Activated CD8-positive, alpha-beta T cell treated with anti-CD3 and anti-CD28 coated beads for 36 hours (primary cell): ENCODE measurements at regions not wholly inside any gene's neighbourhood (a gene's known extent, or its start where the extent isn't known, plus 50 kb on each side); places are given as distances from the start of the nearest gene placed in this dataset.

Experiments used
- ATAC-seq: fragments of 200-7000 bp; cut with Tn5 transposase; one replicate; pipeline ENCODE4 v1.10.0; 2021; ENCODE audit warnings: mild to moderate bottlenecking, moderate library complexity
- CTCF ChIA-PET: fragments of 350-600 bp; sonication (Branson Sonifier 250); formaldehyde crosslinking; loops from one replicate; lab custom pipeline; 2021; ENCODE audit warnings: antibody characterized with exemption; lab: Charles Lee
- POLR2A ChIA-PET: fragments of 350-600 bp; sonication (Branson Sonifier 250); formaldehyde crosslinking; loops from one replicate; lab custom pipeline; 2021; ENCODE audit warnings: antibody characterized with exemption; lab: Charles Lee
- DNase-seq: peaks from one replicate; pipeline ENCODE4 v3.0.0-alpha.2; 2020
- H3K27ac Mint-ChIP-seq: one replicate; pipeline ENCODE4 v1.8.0; 2021; ENCODE audit warnings: mild to moderate bottlenecking, mixed read lengths
- H3K27me3 Mint-ChIP-seq: one replicate; pipeline ENCODE4 v1.8.0; 2021; ENCODE audit warnings: mixed read lengths
- H3K36me3 Mint-ChIP-seq: one replicate; pipeline ENCODE4 v1.8.0; 2021; ENCODE audit warnings: low read depth, mixed read lengths
- H3K4me1 Mint-ChIP-seq: one replicate; pipeline ENCODE4 v1.8.0; 2021; ENCODE audit warnings: low read depth, mixed read lengths
- H3K4me3 Mint-ChIP-seq: one replicate; pipeline ENCODE4 v1.8.0; 2021; ENCODE audit warnings: mild to moderate bottlenecking, moderate library complexity, mixed read lengths
- H3K9me3 Mint-ChIP-seq: one replicate; pipeline ENCODE4 v1.8.0; 2021; ENCODE audit warnings: mixed read lengths
- intact Hi-C: fragments of 100-400 bp; cut with micrococcal nuclease; formaldehyde crosslinking; loops from one replicate; pipeline ENCODE4 v1.10.0; 2022
- TF ChIP-seq, protein P1 (sequence below): fragments of 200-600 bp; IDR thresholded peaks from one replicate; pipeline ENCODE4 v1.8.0; 2022; ENCODE audit warnings: antibody characterized with exemption, mild to moderate bottlenecking

- ChIA-PET POLR2A (interaction anchor here (0.7 kb wide), 1 partner anchor 378 kb away, joined by 3 read pairs; no protein-coding TSS in a partner anchor), CTCF (interaction anchor here (1.0 kb wide), 1 partner anchor 151 kb away, joined by 3 read pairs; no protein-coding TSS in a partner anchor)
- TF ChIP-seq, protein P1, sequence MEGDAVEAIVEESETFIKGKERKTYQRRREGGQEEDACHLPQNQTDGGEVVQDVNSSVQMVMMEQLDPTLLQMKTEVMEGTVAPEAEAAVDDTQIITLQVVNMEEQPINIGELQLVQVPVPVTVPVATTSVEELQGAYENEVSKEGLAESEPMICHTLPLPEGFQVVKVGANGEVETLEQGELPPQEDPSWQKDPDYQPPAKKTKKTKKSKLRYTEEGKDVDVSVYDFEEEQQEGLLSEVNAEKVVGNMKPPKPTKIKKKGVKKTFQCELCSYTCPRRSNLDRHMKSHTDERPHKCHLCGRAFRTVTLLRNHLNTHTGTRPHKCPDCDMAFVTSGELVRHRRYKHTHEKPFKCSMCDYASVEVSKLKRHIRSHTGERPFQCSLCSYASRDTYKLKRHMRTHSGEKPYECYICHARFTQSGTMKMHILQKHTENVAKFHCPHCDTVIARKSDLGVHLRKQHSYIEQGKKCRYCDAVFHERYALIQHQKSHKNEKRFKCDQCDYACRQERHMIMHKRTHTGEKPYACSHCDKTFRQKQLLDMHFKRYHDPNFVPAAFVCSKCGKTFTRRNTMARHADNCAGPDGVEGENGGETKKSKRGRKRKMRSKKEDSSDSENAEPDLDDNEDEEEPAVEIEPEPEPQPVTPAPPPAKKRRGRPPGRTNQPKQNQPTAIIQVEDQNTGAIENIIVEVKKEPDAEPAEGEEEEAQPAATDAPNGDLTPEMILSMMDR, result no peak
- DNase-seq, result no peak
- H3K36me3 Mint-ChIP-seq, result no peaks in the 10 kb centered on the region
- ATAC-seq, result no peak
- H3K4me1 Mint-ChIP-seq, result no peaks in the 10 kb centered on the region
- H3K4me3 Mint-ChIP-seq, result no peak overlapping the region
- no peak overlapping the region for H3K27ac Mint-ChIP-seq
- intact Hi-C loops, result no loop called here
- H3K27me3 Mint-ChIP-seq, result no peaks in the 10 kb centered on the region
- peaks cover 2% of the 10 kb centered on the region for H3K9me3 Mint-ChIP-seq
These were observed 204.5 kb upstream of the IGFBP7 start for GRCh38 chr4:57314636-57315035.

DNA sequence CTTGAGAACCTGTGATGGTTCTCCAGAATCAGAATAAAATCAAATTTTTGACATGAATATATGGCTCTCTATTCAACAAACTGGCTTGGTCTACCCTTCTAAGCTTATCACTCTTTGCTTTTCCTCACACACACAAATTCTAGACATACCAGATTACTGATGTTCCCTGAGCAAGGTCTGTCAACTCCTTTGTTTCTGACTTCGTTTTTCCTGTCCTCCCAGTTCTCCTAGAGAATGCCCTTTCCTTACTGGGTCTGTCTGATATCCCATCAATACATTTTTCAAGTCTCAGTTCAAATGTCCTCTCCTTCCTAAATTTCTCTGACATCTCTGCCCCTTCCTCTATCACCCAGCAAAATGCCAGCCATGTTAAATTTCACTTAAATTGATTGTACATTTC is 202.1 kb upstream of the IGFBP7 start:
- ATAC-seq (no peak), DNase-seq (no peak)
- Mint-ChIP-seq H3K27me3 (no peaks in the 10 kb centered on the region), H3K36me3 (no peaks in the 10 kb centered on the region), H3K9me3 (peaks cover 2% of the 10 kb centered on the region), H3K27ac (no peak overlapping the region), H3K4me1 (no peaks in the 10 kb centered on the region), H3K4me3 (no peak overlapping the region)
- intact Hi-C loops, result no loop called here
- CTCF ChIA-PET, result no interaction called here
- TF ChIP-seq, protein P1, result no peak
- POLR2A ChIA-PET, result no interaction called here

DNA sequence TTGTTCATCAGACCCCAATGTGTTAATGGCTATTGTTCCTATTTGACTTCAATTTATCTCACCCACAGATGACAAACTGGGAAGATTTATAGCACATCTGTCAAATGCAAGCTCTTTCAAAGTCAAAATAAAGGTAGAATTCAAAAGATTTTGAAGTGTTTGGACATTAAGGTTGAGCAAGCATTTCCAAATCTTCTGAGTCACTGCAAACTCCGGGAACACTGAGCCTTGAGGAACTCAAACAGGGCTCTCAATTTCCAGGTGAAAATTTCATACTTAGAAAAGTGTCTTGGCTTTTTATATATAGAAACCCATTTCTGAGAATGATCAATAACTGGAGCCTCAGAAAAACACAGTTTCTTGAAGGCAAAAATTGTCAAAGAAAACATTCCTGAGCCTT is 199.5 kb upstream of the IGFBP7 start:
- intact Hi-C loops, result no loop called here
- ChIA-PET POLR2A (no interaction called here), CTCF (no interaction called here)
- TF ChIP-seq, protein P1, result no peak
- Mint-ChIP-seq H3K36me3 (no peaks in the 10 kb centered on the region), H3K27ac (no peak overlapping the region), H3K9me3 (no peaks in the 10 kb centered on the region), H3K27me3 (no peaks in the 10 kb centered on the region), H3K4me3 (no peak overlapping the region), H3K4me1 (no peaks in the 10 kb centered on the region)
- DNase-seq (no peak), ATAC-seq (no peak)

DNA sequence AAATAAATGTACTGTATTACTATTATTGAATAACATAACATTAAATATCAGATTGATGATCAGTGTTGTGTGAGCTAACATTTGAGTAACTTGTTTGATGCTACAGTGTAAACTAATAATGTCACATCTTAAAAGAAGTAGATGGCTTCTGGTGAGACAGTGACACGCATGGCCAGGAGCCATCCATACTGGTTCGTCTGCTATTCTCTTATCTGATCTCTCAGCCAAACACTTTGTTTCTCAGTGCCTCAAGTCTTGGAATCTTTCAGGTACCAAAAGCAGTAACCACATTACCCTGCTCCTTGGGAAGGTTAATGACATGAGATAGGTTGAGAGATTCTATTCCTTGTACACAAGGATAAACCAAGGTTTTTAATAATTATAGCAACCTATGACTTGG is 198.1 kb upstream of the IGFBP7 start:
- no peak overlapping the region for H3K4me3 Mint-ChIP-seq
- H3K27ac Mint-ChIP-seq, result no peak overlapping the region
- ChIA-PET CTCF (no interaction called here), POLR2A (no interaction called here)
- intact Hi-C loops, result no loop called here
- H3K4me1 Mint-ChIP-seq, result no peaks in the 10 kb centered on the region
- ATAC-seq (no peak), DNase-seq (no peak)
- TF ChIP-seq, protein P1, result no peak
- no peaks in the 10 kb centered on the region for H3K27me3 Mint-ChIP-seq
- H3K36me3 Mint-ChIP-seq, result no peaks in the 10 kb centered on the region
- no peaks in the 10 kb centered on the region for H3K9me3 Mint-ChIP-seq

GRCh38 chr4:57305836-57306235 is 195.7 kb upstream of the IGFBP7 start:
- no peak overlapping the region for H3K27ac Mint-ChIP-seq
- no peaks in the 10 kb centered on the region for H3K27me3 Mint-ChIP-seq
- no peaks in the 10 kb centered on the region for H3K36me3 Mint-ChIP-seq
- POLR2A ChIA-PET, result no interaction called here
- ATAC-seq (no peak), DNase-seq (no peak)
- TF ChIP-seq, protein P1, result no peak
- no peaks in the 10 kb centered on the region for H3K9me3 Mint-ChIP-seq
- no peaks in the 10 kb centered on the region for H3K4me1 Mint-ChIP-seq
- intact Hi-C loops, result no loop called here
- CTCF ChIA-PET, result no interaction called here
- no peak overlapping the region for H3K4me3 Mint-ChIP-seq
